ENCODE measurements at regions not wholly inside any gene's neighbourhood (a gene's known extent, or its start where the extent isn't known, plus 50 kb on each side); places are given as distances from the start of the nearest gene placed in this dataset.
"Not testable (repeated sequence)": the region's sequence is repeated elsewhere in the genome, so short reads cannot be mapped to it uniquely, and the experiment has no call there.

DNA sequence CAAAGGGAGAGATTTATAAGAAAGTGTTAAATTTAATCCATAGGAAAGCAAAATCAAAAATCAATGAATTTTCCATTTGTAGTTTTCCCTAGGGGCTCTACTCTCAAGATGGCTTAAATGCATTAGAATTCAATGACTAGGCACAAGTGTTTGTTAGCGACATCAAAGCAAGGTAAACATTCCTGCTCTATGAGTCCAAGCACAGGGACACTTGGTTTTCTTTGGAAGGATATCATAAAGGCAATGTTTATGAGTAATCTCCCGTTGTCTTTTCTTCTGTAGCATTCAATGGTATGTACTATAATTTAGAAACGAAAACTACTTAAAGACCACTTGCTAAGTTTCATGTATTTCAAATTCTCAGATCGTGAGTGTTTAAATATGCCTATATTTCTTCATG is 54.8 kb upstream of the ZNF717 start:
- H3K9me3 ChIP-seq (ENCODE audit: insufficient read depth, low read depth, low read length); H3K27me3 ChIP-seq (ENCODE audit: insufficient read depth, low read length): not testable (repeated sequence)

GRCh38 chr3:75850301-75851008 is 65.1 kb upstream of the ZNF717 start:
- H3K4me3 ChIP-seq (ENCODE audit: low read length); H3K9me3 ChIP-seq (ENCODE audit: insufficient read depth, low read depth, low read length); H3K27ac ChIP-seq (ENCODE audit: low read length); H3K27me3 ChIP-seq (ENCODE audit: insufficient read depth, low read length); H3K4me1 ChIP-seq (ENCODE audit: insufficient read depth, low read length); H3K36me3 ChIP-seq (ENCODE audit: insufficient read depth, low read depth, low read length): not testable (repeated sequence)
- peak overlapping the region; percentile 15; the same call in 1 of the 2 replicates for H3K9ac ChIP-seq (ENCODE audit: low read depth, low read length)

More for the DNA sequence above, 54.8 kb upstream of the ZNF717 start:
- not testable (repeated sequence) for H3K27ac ChIP-seq (ENCODE audit: low read length); H3K36me3 ChIP-seq (ENCODE audit: insufficient read depth, low read depth, low read length); H3K4me1 ChIP-seq (ENCODE audit: insufficient read depth, low read length); H3K4me3 ChIP-seq (ENCODE audit: low read length); H3K9ac ChIP-seq (ENCODE audit: low read depth, low read length)

- Histone ChIP-seq H3K27ac (ENCODE audit: low read length) (no peak overlapping the region), H3K9ac (ENCODE audit: low read depth, low read length) (no peak overlapping the region), H3K27me3 (ENCODE audit: insufficient read depth, low read length) (no peaks in the 10 kb centered on the region), H3K4me1 (ENCODE audit: insufficient read depth, low read length) (no peaks in the 10 kb centered on the region), H3K4me3 (ENCODE audit: low read length) (no peak overlapping the region), H3K9me3 (ENCODE audit: insufficient read depth, low read depth, low read length) (no peaks in the 10 kb centered on the region; the same call in 1 of the 2 replicates), H3K36me3 (ENCODE audit: insufficient read depth, low read depth, low read length) (no peaks in the 10 kb centered on the region)
These were observed 77.8 kb upstream of the ZNF717 start for GRCh38 chr3:75863130-75863529.

DNA sequence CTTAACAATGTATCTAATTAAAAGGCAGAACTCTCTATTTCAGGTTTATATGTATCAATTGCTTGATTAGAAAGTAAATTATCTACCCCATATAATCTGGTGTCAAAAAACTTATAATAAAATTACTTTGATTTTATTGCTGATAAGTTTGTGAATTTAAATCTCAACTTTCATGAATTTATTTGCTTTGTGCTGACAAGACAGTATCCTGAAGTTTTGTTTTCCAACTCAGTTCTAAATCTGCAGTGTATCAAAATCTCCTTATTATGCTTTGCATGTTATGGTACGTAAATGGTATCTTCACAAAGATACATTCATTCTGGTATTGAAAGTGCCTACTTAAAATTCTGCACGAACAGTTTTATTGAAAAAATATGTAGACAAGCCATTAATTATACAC is 78.5 kb upstream of the ZNF717 start:
- no peak overlapping the region for H3K4me3 ChIP-seq (ENCODE audit: low read length)

DNA sequence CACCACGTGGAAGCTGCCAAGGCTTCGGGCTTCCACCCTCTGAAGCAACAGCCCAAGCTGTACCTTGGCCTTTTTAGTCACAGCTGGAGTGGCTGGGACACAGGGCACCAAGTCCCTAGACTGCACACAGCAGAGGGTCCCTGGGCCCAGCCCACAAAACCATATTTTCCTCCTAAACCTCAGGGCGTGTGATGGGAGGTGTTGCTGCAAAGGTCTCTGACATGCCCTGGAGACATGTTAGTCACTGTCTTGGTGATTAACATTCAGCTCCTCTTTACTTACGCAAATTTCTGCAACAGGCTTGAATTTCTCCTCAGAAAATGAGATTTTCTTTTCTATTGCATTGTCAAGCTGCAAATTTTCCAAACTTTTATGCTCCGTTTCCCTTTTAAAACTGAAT is 98.4 kb upstream of the ZNF717 start:
- not testable (repeated sequence) for H3K4me3 ChIP-seq (ENCODE audit: low read length); H3K36me3 ChIP-seq (ENCODE audit: insufficient read depth, low read depth, low read length); H3K4me1 ChIP-seq (ENCODE audit: insufficient read depth, low read length); H3K9ac ChIP-seq (ENCODE audit: low read depth, low read length); H3K27ac ChIP-seq (ENCODE audit: low read length); H3K27me3 ChIP-seq (ENCODE audit: insufficient read depth, low read length); H3K9me3 ChIP-seq (ENCODE audit: insufficient read depth, low read depth, low read length)

More for the DNA sequence above, 78.5 kb upstream of the ZNF717 start:
- Histone ChIP-seq H3K36me3 (ENCODE audit: insufficient read depth, low read depth, low read length) (no peaks in the 10 kb centered on the region), H3K27me3 (ENCODE audit: insufficient read depth, low read length) (no peaks in the 10 kb centered on the region), H3K27ac (ENCODE audit: low read length) (no peak overlapping the region), H3K4me1 (ENCODE audit: insufficient read depth, low read length) (no peaks in the 10 kb centered on the region), H3K9me3 (ENCODE audit: insufficient read depth, low read depth, low read length) (no peaks in the 10 kb centered on the region), H3K9ac (ENCODE audit: low read depth, low read length) (no peak overlapping the region)

DNA sequence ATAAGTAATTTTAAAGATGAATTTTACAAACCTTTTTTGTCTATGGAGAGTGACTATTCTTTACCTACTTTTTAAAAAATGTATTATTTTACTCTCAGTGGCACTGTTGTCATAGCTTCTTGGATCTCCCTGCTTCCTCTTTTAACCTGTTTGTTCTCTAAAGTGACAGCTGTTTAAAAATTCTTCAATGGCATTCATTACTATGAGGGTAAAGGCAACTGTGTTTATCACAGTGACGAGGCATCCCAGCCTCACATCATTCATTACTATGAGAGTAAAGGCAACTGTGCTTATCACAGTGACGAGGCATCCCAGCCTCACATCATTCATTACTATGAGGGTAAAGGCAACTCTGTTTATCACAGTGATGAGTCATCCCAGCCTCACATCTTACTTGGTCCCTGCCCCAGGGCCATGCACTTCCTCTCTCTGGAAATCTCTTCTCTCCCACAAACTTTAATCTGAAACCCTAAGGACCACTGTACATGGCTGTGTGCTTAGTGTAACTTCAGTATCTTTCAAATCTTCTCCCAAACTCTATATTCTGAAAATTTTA is 101.7 kb upstream of the ZNF717 start:
- no peak overlapping the region for H3K27ac ChIP-seq (ENCODE audit: low read length)
- no peaks in the 10 kb centered on the region for H3K9me3 ChIP-seq (ENCODE audit: insufficient read depth, low read depth, low read length)
- no peak overlapping the region for H3K4me3 ChIP-seq (ENCODE audit: low read length)
- no peaks in the 10 kb centered on the region for H3K27me3 ChIP-seq (ENCODE audit: insufficient read depth, low read length)
- no peaks in the 10 kb centered on the region for H3K4me1 ChIP-seq (ENCODE audit: insufficient read depth, low read length)
- H3K36me3 ChIP-seq (ENCODE audit: insufficient read depth, low read depth, low read length): no peaks in the 10 kb centered on the region
- H3K9ac ChIP-seq (ENCODE audit: low read depth, low read length): no peak overlapping the region

GRCh38 chr3:75894234-75894633 is 108.9 kb upstream of the ZNF717 start:
- no peaks in the 10 kb centered on the region for H3K4me1 ChIP-seq (ENCODE audit: insufficient read depth, low read length)
- no peaks in the 10 kb centered on the region for H3K27me3 ChIP-seq (ENCODE audit: insufficient read depth, low read length)
- no peaks in the 10 kb centered on the region for H3K9me3 ChIP-seq (ENCODE audit: insufficient read depth, low read depth, low read length)
- no peak overlapping the region for H3K9ac ChIP-seq (ENCODE audit: low read depth, low read length)
- no peak overlapping the region for H3K4me3 ChIP-seq (ENCODE audit: low read length)
- H3K27ac ChIP-seq (ENCODE audit: low read length): no peak overlapping the region
- H3K36me3 ChIP-seq (ENCODE audit: insufficient read depth, low read depth, low read length): no peaks in the 10 kb centered on the region

DNA sequence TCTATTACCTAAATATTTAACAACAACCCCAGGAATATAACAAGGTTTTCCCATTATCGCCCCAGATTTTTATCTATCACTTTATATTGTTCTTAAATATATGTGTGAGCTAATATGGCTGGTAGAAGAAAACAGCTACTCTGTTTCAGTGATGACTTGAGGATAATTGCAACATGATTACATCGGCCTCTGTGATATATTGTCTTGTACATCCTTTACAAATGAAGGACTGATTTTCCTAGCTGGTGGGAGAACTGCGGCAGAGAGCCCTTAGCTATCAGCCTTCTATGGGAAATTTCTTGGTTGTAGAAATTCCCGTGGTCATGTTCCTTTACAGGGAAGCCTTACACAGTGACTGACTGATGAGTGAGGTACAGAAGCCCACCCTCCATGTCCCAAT is 110.9 kb upstream of the ZNF717 start:
- no peak overlapping the region for H3K27ac ChIP-seq (ENCODE audit: low read length)
- H3K4me1 ChIP-seq (ENCODE audit: insufficient read depth, low read length): no peaks in the 10 kb centered on the region
- no peaks in the 10 kb centered on the region for H3K27me3 ChIP-seq (ENCODE audit: insufficient read depth, low read length)
- H3K9ac ChIP-seq (ENCODE audit: low read depth, low read length): no peak overlapping the region
- H3K9me3 ChIP-seq (ENCODE audit: insufficient read depth, low read depth, low read length): no peaks in the 10 kb centered on the region
- H3K36me3 ChIP-seq (ENCODE audit: insufficient read depth, low read depth, low read length): no peaks in the 10 kb centered on the region
- no peak overlapping the region for H3K4me3 ChIP-seq (ENCODE audit: low read length)

- H3K4me1 ChIP-seq (ENCODE audit: insufficient read depth, low read length): not testable (repeated sequence)
These were observed 116.1 kb upstream of the ZNF717 start for GRCh38 chr3:75901446-75901845.

DNA sequence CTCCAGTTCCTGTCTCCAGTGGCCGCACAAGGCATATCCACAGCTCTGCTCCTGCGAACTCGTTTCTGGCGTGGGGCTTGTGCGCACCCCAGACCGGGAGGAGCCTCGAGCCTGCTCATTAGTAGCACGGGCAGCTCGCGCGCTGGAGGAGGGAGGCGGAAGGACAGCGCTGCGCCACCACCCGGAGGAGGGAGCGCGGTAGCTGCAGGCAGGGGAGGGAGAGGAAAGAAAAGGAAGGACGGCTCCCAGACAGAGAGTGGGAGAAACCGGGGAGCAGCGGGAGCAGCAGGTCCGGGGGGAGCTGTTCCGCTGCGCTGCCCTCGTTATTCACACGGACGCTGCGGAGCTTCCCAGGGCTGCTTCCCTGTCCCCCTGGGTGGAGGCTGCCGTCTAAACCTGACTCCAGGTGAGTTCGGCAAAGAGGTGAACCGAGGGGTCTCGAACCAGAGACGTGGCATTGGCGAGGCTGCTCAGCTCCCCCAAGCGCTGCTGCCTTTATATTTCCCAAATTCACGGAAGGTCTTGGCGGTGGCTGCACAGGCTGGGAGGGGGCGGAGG is 121.3 kb upstream of the ZNF717 start:
- H3K36me3 ChIP-seq (ENCODE audit: insufficient read depth, low read depth, low read length): no peaks in the 10 kb centered on the region
- peak overlapping the region; percentile 82 for H3K4me3 ChIP-seq (ENCODE audit: low read length)
- H3K27ac ChIP-seq (ENCODE audit: low read length): no peak overlapping the region
- H3K9me3 ChIP-seq (ENCODE audit: insufficient read depth, low read depth, low read length): no peaks in the 10 kb centered on the region
- peaks cover 24% of the 10 kb centered on the region for H3K27me3 ChIP-seq (ENCODE audit: insufficient read depth, low read length)
- no peaks in the 10 kb centered on the region; the same call in 1 of the 2 replicates for H3K4me1 ChIP-seq (ENCODE audit: insufficient read depth, low read length)
- peak overlapping the region; percentile 78 for H3K9ac ChIP-seq (ENCODE audit: low read depth, low read length)

More at GRCh38 chr3:75901446-75901845, 116.1 kb upstream of the ZNF717 start:
- not testable (repeated sequence) for H3K36me3 ChIP-seq (ENCODE audit: insufficient read depth, low read depth, low read length); H3K4me3 ChIP-seq (ENCODE audit: low read length); H3K9me3 ChIP-seq (ENCODE audit: insufficient read depth, low read depth, low read length); H3K9ac ChIP-seq (ENCODE audit: low read depth, low read length); H3K27ac ChIP-seq (ENCODE audit: low read length)
- H3K27me3 ChIP-seq (ENCODE audit: insufficient read depth, low read length): peaks cover 10% of the 10 kb centered on the region

GRCh38 chr3:75913800-75914350 is 128.5 kb upstream of the ZNF717 start:
- Histone ChIP-seq H3K4me1 (ENCODE audit: insufficient read depth, low read length) (no peaks in the 10 kb centered on the region), H3K27me3 (ENCODE audit: insufficient read depth, low read length) (no peaks in the 10 kb centered on the region), H3K36me3 (ENCODE audit: insufficient read depth, low read depth, low read length) (no peaks in the 10 kb centered on the region), H3K9me3 (ENCODE audit: insufficient read depth, low read depth, low read length) (no peaks in the 10 kb centered on the region), H3K9ac (ENCODE audit: low read depth, low read length) (no peak overlapping the region), H3K27ac (ENCODE audit: low read length) (no peak overlapping the region), H3K4me3 (ENCODE audit: low read length) (no peak overlapping the region)

- not testable (repeated sequence) for H3K27ac ChIP-seq (ENCODE audit: low read length); H3K4me3 ChIP-seq (ENCODE audit: low read length); H3K27me3 ChIP-seq (ENCODE audit: insufficient read depth, low read length); H3K9ac ChIP-seq (ENCODE audit: low read depth, low read length); H3K9me3 ChIP-seq (ENCODE audit: insufficient read depth, low read depth, low read length); H3K36me3 ChIP-seq (ENCODE audit: insufficient read depth, low read depth, low read length); H3K4me1 ChIP-seq (ENCODE audit: insufficient read depth, low read length)
These were observed 129.4 kb upstream of the ZNF717 start for GRCh38 chr3:75914741-75915140.

Measured in iPS-20b (cell line).